Mesendoderm (in vitro differentiated cells): ENCODE measurements at regions not wholly inside any gene's neighbourhood (a gene's known extent, or its start where the extent isn't known, plus 50 kb on each side); places are given as distances from the start of the nearest gene placed in this dataset.

ENCODE experiments used
- DNase-seq: peaks from one replicate; pipeline ENCODE4 v3.0.0; 2013
- H2AK5ac ChIP-seq: 2 replicates; pipeline ENCODE4 v1.6.1; 2013; ENCODE audit warnings: low read length, inconsistent platforms
- H2BK120ac ChIP-seq: 2 replicates; pipeline ENCODE4 v1.6.1; 2013; ENCODE audit warnings: low read depth, mild to moderate bottlenecking, low read length, moderate library complexity, mixed read lengths
- H2BK15ac ChIP-seq: replicated peaks from 2 replicates; pipeline ENCODE4 v1.6.1; 2013; ENCODE audit warnings: low read depth, mild to moderate bottlenecking, moderate library complexity
- H2BK5ac ChIP-seq: 2 replicates; pipeline ENCODE4 v1.6.1; 2013; ENCODE audit warnings: low read length, inconsistent platforms
- H3K18ac ChIP-seq: 2 replicates; pipeline ENCODE4 v1.6.1; 2013; ENCODE audit warnings: mild to moderate bottlenecking, low read length, mixed read lengths
- H3K23ac ChIP-seq: one replicate; pipeline ENCODE4 v1.6.1; 2013; ENCODE audit warnings: low read length
- H3K27ac ChIP-seq: 2 replicates; pipeline ENCODE4 v1.5.1; 2013; ENCODE audit warnings: low read depth, mild to moderate bottlenecking, inconsistent platforms, low read length, moderate library complexity
- H3K27me3 ChIP-seq: 2 replicates; pipeline ENCODE4 v1.6.1; 2013; ENCODE audit warnings: low read length, control low read depth, mild to moderate bottlenecking, inconsistent platforms; ENCODE audit not compliant: insufficient read depth, poor library complexity
- H3K36me3 ChIP-seq: 2 replicates; pipeline ENCODE4 v1.6.1; 2013; ENCODE audit warnings: low read length, inconsistent platforms; ENCODE audit not compliant: control insufficient read depth, insufficient read depth
- H3K4ac ChIP-seq: one replicate; pipeline ENCODE4 v1.6.1; 2013; ENCODE audit warnings: low read depth, mild to moderate bottlenecking, low read length, moderate library complexity
- H3K4me1 ChIP-seq: 2 replicates; pipeline ENCODE4 v1.6.1; 2013; ENCODE audit warnings: low read depth, low read length, inconsistent platforms; ENCODE audit not compliant: control insufficient read depth
- H3K4me2 ChIP-seq: 2 replicates; pipeline ENCODE4 v1.6.1; 2013; ENCODE audit warnings: low read length
- H3K4me3 ChIP-seq: 2 replicates; pipeline ENCODE4 v1.5.1; 2013; ENCODE audit warnings: mild to moderate bottlenecking, low read length
- H3K56ac ChIP-seq: one replicate; pipeline ENCODE4 v1.6.1; 2013; ENCODE audit warnings: low read length
- H3K79me1 ChIP-seq: 2 replicates; pipeline ENCODE4 v1.6.1; 2013; ENCODE audit warnings: low read length, inconsistent platforms
- H3K79me2 ChIP-seq: 2 replicates; pipeline ENCODE4 v1.6.1; 2013; ENCODE audit warnings: mild to moderate bottlenecking, low read length; ENCODE audit not compliant: control insufficient read depth, insufficient read depth
- H3K9ac ChIP-seq: 2 replicates; pipeline ENCODE4 v1.6.1; 2013; ENCODE audit warnings: low read length, inconsistent platforms
- H4K5ac ChIP-seq: one replicate; pipeline ENCODE4 v1.6.1; 2013; ENCODE audit warnings: low read length
- H4K8ac ChIP-seq: one replicate; pipeline ENCODE4 v1.6.1; 2013; ENCODE audit warnings: low read depth, mild to moderate bottlenecking, control low read depth, low read length, moderate library complexity
- WGBS: extraction: QIAGEN DNeasy Blood & Tissue Kit; methylation state at CpG from one replicate; pipeline ENCODE4 v1.1.7; 2013; ENCODE audit warnings: low lambda C conversion rate, missing lambda C conversion rate; ENCODE audit not compliant: insufficient coverage; ENCODE audit errors: extremely low coverage; 5-methylcytosine and 5-hydroxymethylcytosine counted together

DNA sequence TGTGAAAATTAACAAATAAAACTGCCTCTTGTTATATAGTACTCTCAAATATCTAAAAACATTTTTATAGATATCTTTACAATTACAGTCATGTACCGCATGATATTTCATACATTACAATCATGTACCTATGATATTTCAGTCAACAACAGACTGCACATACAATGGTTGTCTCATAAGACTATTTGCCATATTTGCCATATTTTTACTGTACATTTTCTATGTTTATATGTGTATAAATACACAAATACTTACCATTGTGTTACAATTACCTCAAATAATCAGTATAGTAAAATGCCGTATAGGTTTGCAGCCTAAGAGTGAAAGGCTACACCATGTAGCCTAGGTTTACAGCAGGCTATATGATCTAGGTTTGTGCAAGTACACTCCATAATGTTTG, 336.0 kb upstream of the PCDH15 start:
- H3K23ac ChIP-seq = no peak overlapping the region
- no peaks in the 10 kb centered on the region for H3K4me1 ChIP-seq
- H3K27ac ChIP-seq = no peak overlapping the region
- H3K4ac ChIP-seq = no peak overlapping the region
- no CpG with 5 or more reads among the region's 2 CpGs for WGBS
- H4K8ac ChIP-seq = no peak overlapping the region
- H3K4me2 ChIP-seq = no peak overlapping the region
- H3K56ac ChIP-seq = no peak overlapping the region
- no peak overlapping the region for H2AK5ac ChIP-seq
- no peak overlapping the region for H3K4me3 ChIP-seq
- no peaks in the 10 kb centered on the region for H3K36me3 ChIP-seq
- no peak for DNase-seq
- no peaks in the 10 kb centered on the region for H3K79me1 ChIP-seq
- H2BK120ac ChIP-seq = no peak overlapping the region
- no peaks in the 10 kb centered on the region for H3K79me2 ChIP-seq
- H2BK15ac ChIP-seq = no peak overlapping the region
- no peak overlapping the region for H4K5ac ChIP-seq
- H3K18ac ChIP-seq = no peak overlapping the region
- H2BK5ac ChIP-seq = no peak overlapping the region
- no peaks in the 10 kb centered on the region for H3K27me3 ChIP-seq
- no peak overlapping the region for H3K9ac ChIP-seq

DNA sequence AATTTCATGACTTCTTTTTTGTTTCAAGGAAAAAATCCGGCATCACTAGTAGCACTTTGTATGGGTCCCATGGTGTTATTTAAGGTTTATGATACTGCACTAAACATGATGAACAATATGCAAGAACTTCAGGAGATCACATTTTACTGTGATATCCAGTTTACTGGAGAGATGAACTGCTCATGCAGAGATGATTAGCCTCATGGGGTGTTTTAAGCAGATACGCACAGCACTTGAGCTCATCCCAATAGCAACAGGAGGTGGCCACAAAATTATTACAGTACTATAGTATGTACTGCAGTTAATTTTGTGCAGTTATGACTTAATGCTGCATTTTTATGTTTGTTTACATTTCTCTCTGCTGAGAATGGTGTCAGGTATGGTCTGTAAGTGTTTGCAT, 303.7 kb upstream of the PCDH15 start:
- no CpG with 5 or more reads among the region's 2 CpGs for WGBS
- no peak overlapping the region for H2BK120ac ChIP-seq

DNA sequence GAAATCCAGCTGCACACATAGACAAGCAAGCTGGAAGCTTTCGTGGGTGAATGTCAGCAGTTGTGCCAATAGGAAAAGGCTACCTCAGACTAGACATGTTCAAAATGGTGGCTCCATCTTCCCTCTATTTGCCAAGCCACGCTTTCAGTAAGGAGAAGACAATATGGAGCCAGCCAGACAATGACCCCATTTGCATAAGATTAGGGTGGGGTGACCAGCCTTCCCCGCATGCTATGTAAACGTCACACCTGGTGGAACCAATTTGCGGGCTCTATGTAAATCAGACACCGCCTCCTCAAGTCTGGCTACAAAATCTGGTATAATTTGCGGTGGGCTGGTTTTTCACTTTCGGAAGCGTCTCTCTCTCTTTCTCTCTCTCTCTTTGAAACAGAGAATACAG, 297.4 kb upstream of the PCDH15 start:
- H3K4me2 ChIP-seq = no peak overlapping the region
- no CpG with 5 or more reads among the region's 9 CpGs for WGBS
- no peak overlapping the region for H3K4me3 ChIP-seq
- no peak overlapping the region for H3K9ac ChIP-seq
- H3K27ac ChIP-seq = no peak overlapping the region
- H3K79me1 ChIP-seq = no peaks in the 10 kb centered on the region
- no peaks in the 10 kb centered on the region for H3K36me3 ChIP-seq
- no peak overlapping the region for H2BK15ac ChIP-seq
- peak; percentile 27 for DNase-seq
- H3K4ac ChIP-seq = no peak overlapping the region
- H3K4me1 ChIP-seq = no peaks in the 10 kb centered on the region
- H4K8ac ChIP-seq = no peak overlapping the region
- H2BK5ac ChIP-seq = no peak overlapping the region
- no peaks in the 10 kb centered on the region for H3K27me3 ChIP-seq
- no peak overlapping the region for H2BK120ac ChIP-seq
- H2AK5ac ChIP-seq = no peak overlapping the region
- no peaks in the 10 kb centered on the region for H3K79me2 ChIP-seq
- H3K23ac ChIP-seq = no peak overlapping the region
- no peak overlapping the region for H3K56ac ChIP-seq
- H3K18ac ChIP-seq = no peak overlapping the region
- no peak overlapping the region for H4K5ac ChIP-seq

More for the DNA sequence above, 303.7 kb upstream of the PCDH15 start:
- no peak for DNase-seq
- Histone ChIP-seq H3K4me3 (no peak overlapping the region), H3K9ac (no peak overlapping the region), H3K4me1 (no peaks in the 10 kb centered on the region), H3K4me2 (no peak overlapping the region), H3K27ac (no peak overlapping the region), H3K56ac (no peak overlapping the region), H3K27me3 (no peaks in the 10 kb centered on the region), H3K79me1 (no peaks in the 10 kb centered on the region), H3K23ac (no peak overlapping the region), H2BK15ac (no peak overlapping the region), H4K5ac (no peak overlapping the region), H2BK5ac (no peak overlapping the region), H3K4ac (no peak overlapping the region), H2AK5ac (no peak overlapping the region), H3K18ac (no peak overlapping the region), H3K79me2 (no peaks in the 10 kb centered on the region), H4K8ac (no peak overlapping the region), H3K36me3 (no peaks in the 10 kb centered on the region)

DNA sequence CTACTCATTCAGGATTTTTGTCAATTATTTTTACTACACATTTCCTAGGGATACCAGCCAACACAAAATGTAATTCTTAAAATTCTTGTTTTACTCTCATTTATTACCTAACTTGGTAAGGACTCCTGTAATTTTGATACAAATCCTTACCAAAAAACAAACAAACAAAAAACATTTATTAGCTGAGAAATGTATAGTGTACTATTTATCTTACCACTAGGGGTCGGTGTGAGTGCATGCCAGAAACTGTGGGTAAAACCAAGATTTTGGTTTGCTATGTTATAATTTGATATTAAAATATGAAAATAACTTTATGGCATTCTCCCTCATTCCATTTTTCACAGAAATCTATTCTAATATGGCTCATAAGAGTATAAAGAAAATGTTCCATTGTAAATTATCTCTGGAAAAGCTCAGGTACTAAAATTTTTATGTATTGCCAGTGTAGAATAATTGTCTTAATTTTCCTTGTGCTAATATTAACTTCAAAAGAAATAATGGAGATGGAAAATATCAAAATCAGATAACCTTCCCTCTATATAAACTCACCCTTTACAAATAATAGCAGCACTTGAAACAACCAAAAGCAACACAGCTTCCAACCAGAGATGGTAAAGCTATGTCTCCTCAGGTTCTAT, 290.8 kb upstream of the PCDH15 start:
- Histone ChIP-seq H4K8ac (no peak overlapping the region), H4K5ac (no peak overlapping the region), H3K4me3 (no peak overlapping the region), H3K4me1 (no peaks in the 10 kb centered on the region), H2AK5ac (no peak overlapping the region), H3K9ac (no peak overlapping the region), H2BK5ac (no peak overlapping the region), H3K18ac (no peak overlapping the region), H3K4ac (no peak overlapping the region), H2BK120ac (no peak overlapping the region), H3K36me3 (no peaks in the 10 kb centered on the region), H3K79me1 (no peaks in the 10 kb centered on the region), H3K4me2 (no peak overlapping the region), H3K79me2 (no peaks in the 10 kb centered on the region), H3K56ac (no peak overlapping the region), H2BK15ac (no peak overlapping the region), H3K27ac (no peak overlapping the region), H3K23ac (no peak overlapping the region), H3K27me3 (no peaks in the 10 kb centered on the region)
- DNase-seq = peak; percentile 5
- WGBS = no CpG with 5 or more reads among the region's 1 CpG

DNA sequence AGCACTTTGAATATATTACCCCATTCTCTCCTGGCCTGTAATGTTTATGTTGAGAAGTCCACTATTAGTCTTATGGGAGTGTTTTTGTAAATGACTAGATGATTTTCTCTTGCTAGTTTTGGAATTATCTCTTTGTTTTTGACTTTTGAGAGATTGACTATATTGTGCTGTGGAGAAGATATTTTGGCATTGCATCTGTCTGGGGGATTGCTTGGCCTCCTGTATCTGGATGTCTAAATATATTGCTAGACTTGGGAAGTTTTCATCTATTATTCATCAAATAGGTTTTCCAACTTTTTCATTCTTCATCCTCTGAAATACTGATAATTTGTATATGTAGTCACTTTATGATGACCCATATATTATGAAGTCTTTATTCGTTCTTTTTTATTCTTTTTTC, 277.1 kb upstream of the PCDH15 start:
- Histone ChIP-seq H2BK120ac (no peak overlapping the region), H3K4me1 (no peaks in the 10 kb centered on the region), H2BK5ac (no peak overlapping the region), H2BK15ac (no peak overlapping the region), H3K27ac (no peak overlapping the region), H4K5ac (no peak overlapping the region), H3K27me3 (no peaks in the 10 kb centered on the region), H3K79me1 (no peaks in the 10 kb centered on the region), H3K56ac (no peak overlapping the region), H4K8ac (no peak overlapping the region), H2AK5ac (no peak overlapping the region), H3K36me3 (no peaks in the 10 kb centered on the region), H3K4ac (no peak overlapping the region), H3K23ac (no peak overlapping the region), H3K4me2 (no peak overlapping the region), H3K4me3 (no peak overlapping the region), H3K79me2 (no peaks in the 10 kb centered on the region), H3K18ac (no peak overlapping the region), H3K9ac (no peak overlapping the region)
- no CpG with 5 or more reads among the region's 1 CpG for whole genome bisulfite sequencing
- no peak for DNase-seq

DNA sequence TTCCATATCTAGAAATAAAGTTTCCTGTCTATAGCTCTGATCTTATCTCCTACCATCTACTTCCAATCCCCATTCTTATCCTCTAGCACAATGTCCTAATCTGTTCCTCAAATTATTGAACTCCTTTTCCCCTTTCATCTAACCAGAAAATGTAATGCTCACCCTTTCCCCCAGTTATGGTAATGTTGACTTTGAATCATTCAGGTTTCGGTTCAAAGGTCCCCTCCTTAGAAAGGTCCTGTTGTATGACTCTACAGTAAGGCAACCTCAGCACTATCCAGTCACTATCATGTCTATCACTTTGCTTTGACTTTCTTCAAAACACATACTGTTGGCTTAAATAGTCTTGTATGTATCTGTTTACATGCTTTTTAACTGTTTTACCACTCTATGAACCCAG, 264.2 kb upstream of the PCDH15 start:
- Histone ChIP-seq H3K27me3 (no peaks in the 10 kb centered on the region), H3K9ac (no peak overlapping the region), H4K8ac (no peak overlapping the region), H3K79me2 (no peaks in the 10 kb centered on the region), H2BK15ac (no peak overlapping the region), H3K36me3 (no peaks in the 10 kb centered on the region), H2BK120ac (no peak overlapping the region), H3K23ac (no peak overlapping the region), H3K27ac (no peak overlapping the region), H4K5ac (no peak overlapping the region), H3K4ac (no peak overlapping the region), H3K18ac (no peak overlapping the region), H3K4me3 (no peak overlapping the region), H3K79me1 (no peaks in the 10 kb centered on the region), H3K56ac (no peak overlapping the region), H2BK5ac (no peak overlapping the region), H2AK5ac (no peak overlapping the region), H3K4me1 (no peaks in the 10 kb centered on the region), H3K4me2 (no peak overlapping the region)
- peak; percentile 3 for DNase-seq
- no CpG with 5 or more reads among the region's 1 CpG for WGBS
